Renal cortex interstitium (tissue), 11 donors: ENCODE measurements at regions not wholly inside any gene's neighbourhood (a gene's known extent, or its start where the extent isn't known, plus 50 kb on each side); places are given as distances from the start of the nearest gene placed in this dataset.

ENCODE experiments used
- DNase-seq, 11 donors: peaks; one replicate each; pipeline ENCODE4 v3.0.0-alpha.2; 2013; ENCODE audit warnings: low read depth in 9 of 11, low spot score in 4 of 11; ENCODE audit errors: extremely low read depth in 1 of 11

DNA sequence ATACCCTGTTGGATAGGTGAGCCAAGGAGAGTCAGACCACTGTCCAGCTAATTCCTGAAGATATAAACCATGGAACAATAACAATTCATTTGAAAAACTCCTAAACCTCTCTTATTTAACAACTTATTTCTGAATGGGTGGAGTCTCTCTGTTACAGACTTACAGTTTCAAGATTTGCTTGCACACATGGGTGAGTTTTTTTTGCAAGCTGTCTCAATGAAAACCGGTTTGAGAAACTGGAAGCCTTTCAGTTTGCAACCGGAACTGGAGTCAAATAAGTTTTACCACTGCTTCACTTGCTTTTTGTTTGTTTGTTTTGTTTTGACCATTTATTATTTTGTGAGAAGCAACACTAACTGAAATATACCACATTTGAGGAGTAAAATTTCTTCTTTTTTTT lies 243.8 kb downstream of the MTERF1 start:
- DNase-seq = no peak

DNA sequence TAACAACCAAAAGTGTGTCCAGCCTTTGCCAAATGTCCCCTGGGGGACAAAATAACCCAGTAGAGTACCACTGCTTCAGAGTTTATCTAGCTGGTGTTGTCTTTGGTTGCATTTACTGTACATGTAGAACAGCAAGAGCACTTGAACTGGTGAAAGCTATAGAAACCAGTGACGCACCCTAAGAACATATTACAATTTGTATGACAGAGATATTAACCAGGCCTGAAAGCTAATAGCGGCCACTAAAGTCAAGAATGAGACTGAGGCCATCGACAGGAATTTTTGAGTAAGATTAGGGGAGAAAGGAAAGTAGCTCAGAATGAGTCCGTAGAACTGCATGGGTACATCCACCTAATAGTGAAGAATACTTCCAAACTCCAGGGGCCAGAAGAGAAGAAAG lies 236.2 kb downstream of the MTERF1 start:
- no peak for DNase-seq

DNA sequence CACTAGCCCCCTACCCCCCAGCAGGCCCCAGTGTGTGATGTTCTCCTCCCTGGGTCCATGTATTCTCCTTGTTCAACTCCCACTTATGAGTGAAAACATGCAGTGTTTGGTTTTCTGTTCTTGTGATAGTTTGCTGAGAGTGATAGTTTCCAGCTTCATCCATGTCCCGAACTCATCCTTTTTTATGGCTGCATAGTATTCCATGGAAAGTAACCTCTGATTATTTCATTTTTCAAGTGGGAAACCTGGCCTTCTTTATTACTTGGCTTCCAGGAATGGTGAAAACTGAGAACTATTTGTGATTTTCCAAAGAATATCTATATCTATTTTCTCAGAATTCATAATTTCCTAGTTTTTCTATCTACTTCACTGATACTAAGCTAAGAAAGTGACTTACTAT lies 235.0 kb downstream of the MTERF1 start:
- DNase-seq = no peak

DNA sequence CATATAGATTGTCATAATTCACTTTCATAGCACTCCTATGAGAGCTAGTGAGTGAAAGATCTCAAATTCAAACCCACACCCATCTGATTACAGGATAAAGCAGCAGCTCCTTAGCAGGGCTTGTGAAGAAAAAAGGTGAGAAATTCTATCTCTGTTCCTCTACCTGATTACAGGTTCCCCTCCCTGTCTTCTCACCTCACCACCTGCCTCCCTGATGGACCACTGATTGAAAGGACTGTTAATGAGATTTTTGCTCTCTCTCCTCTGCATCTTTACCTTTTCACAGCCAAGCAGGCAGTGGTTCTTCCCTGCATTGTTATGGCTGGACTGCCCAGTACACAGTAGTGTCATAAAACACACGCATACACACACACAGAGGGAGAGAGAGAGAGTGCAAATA lies 228.5 kb downstream of the MTERF1 start:
- no peak for DNase-seq

DNA sequence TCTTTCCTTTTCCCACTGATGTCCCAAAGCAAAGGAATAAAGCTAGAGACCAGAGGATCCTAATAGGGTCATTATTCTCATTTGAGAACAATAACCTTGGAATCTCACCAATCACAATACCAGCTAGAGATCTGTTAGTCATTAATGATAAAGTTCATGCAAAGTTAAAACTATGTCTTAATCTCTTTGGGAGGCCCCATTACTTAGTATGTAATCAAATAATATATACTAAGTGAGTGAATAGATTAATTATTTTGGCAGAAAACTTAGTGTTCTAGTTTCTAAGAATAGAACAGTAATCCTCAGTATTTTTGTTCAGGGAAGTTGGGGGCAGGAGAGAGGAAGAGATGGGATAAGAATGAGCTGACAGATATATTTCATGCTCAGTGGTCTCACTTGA lies 227.2 kb downstream of the MTERF1 start:
- DNase-seq = no peak

DNA sequence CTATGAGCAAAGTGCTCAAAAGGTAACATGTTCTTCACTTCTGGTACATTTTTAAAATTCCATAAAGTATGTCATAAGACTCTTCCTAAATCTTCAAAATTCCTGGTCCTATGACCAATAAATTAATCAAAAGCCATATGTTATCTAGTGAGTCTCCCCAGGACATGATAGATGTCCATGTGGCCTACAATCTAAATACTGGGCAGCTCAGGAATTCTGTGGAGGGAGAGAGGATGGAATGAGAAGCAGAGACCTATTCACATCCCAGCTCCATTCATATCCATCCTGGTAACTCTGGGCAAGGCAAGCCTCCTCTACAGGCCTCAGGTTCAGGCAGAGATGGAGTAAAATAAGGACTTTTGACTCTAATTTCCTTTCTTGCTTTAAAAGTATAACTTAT lies 224.8 kb downstream of the MTERF1 start:
- no peak for DNase-seq

DNA sequence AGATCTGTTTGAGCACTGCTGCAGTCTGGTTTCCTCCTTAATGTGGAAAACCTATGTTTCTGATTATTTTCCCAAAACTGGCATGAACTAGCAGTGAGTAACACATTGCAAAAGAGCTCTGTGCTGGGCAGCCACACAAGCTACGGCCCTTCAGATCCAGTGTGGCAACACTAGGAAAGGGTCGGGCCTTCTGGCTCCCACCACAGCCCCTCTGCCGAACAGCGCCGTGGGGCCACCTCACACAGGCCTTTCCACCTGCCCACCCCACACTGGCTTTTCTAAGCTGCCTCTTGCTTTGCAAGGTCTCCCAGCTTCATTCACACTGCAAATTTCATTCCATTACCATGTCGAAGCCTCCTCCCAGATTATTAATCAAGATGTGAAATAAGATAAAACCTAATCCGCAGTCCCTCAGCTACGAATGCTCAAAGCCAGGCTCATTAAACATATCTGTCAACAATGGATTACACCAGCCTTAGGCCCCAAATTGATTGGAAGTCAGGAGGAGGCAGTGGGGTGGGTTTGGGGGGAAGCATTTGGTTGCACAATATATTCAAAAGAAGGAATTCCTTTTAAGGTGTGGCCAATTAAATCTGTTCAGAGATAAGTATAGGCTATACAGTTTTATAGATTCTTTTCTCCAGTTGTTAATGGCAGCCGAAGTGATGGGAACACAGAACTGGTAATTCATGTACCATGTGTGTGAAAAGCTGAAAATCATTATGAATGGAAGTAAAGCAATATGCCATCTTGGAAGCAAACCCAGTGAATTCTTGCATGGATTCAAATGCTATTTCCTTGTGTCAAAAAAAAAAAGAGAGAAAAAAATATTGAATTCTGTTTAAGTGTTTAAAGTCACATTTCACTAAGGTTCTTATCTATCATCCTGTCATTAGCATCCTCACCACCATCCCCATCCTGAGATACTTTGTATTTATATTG lies 223.7 kb downstream of the MTERF1 start:
- DNase-seq = no peak

DNA sequence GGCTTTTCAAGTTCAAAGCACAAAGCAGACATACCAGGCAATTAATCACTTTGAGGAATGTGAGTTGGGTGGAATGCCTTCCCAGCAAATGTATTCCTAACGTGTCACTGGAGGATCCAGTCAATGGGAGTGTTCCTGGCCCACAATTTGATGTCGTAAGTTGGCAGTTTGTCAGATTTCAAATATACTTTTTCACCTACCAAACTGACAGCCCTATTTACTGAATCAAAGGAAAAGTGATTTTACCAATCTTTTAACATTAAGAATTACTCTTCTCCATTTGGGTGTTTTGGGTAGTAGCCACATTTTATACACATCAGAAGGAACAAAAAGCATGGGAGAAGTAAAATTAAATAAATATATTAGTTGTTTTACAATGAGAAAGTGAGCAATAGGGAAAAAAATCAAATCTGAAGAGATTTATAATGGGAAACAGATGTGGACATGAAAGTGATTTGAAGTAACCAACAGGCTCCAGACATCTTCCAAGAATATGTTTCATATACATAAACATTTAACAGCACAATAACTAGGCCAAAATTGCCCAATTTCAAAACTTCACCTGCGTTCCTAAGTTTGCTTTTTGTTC lies 222.9 kb downstream of the MTERF1 start:
- DNase-seq = peak in 2 of 11 donors; percentile 15 to 18

DNA sequence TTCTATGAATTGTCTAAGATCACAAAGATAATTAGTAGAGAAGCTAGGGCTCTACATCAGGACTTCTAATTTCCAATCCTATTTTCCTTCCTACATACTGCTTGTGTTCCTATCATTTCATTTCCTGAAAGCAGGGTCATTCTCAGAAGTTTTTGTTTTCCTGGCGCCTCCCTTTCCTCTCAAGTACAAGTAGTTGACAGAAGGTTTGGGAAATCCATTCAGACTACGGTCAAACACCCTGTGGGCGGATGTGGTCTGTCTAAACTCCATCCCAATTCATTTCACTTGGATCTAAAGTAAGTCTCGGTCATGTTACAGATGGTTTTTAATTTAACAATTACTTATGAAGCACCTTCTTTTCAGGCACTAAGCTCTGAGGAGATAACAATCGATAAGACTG lies 221.4 kb downstream of the MTERF1 start:
- DNase-seq = no peak

DNA sequence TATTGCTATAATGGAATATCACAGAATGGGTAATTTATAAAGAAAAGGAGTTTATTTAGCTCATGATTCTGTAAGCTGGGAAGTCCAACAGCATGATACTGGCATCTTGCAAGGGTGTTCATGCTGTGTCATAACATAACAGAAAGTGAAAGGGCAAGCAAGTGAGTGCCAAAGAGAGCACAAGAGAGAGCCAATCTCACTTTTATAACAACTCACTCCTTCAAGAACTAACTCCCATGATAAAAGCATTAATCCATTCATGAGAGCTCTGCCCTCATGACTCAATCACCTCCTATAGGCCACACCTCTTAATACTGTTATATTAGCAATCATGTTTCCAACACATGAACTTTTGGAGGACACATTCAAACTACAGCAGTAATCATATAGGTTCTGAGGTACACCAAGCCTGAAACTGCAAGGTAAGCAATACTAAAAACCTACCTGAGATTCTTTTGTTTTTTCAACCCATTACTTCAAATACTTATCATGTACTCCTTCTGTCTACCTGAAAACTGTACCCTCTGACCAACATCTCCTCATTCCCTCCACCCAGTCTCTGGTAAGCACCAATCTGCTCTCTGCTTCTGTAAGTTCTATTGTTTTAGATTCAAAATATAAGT lies 219.7 kb downstream of the MTERF1 start:
- DNase-seq = no peak

DNA sequence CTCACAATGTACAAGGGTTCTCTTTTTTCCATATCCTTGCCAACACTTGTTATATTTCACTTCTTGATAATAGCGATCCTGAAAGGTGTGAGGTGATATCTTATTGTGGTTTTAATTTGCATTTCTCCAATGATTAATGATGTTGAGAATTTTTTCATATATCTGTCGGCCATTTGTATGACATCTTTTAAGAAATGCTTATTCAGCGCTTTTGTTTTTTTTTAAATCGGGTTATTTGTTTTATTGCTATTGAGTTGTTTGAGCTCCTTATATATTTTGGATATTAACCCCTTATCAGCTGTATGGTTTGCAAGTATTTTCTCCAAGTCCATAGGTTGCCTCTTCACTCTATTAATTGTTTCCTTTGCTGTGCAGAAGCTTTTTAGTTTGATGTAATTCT lies 218.8 kb downstream of the MTERF1 start:
- DNase-seq = no peak

DNA sequence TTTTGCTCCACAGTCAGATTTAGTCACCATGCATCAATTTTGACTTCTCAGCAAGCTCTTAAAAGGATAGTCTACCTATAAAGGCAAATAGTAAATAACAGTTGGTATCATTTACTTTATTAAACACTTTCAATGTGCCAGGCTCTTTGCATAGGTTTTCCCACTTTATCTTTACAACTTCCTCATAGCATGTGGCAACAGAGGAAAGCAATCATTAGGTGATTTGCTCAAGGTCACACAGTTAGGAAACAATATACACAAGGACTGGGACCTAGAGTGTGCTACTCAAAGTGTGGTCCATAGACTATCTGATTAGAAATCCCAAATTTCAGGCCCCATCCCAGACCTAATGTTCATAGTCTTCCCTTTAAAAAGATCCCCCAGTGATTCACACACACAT lies 212.3 kb downstream of the MTERF1 start:
- DNase-seq = no peak

DNA sequence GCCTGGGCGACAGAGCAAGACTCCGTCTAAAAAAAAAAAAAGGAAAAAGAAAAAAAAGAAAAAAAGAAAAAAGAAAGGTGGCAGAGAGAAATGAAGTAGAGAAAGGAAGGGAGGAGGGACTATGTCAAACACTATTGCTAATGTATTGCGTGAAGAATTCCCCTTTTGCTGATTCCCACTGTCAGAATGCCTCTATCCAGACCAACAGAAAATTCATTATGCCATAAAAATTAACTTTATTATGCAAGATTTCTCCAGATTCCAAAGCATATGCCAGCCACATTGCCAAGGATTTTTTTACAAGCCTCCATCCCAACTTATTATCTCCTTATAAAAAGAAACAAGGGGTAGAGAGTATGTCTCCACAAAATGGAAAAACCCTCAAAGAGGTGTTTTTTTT lies 209.3 kb downstream of the MTERF1 start:
- DNase-seq = no peak

DNA sequence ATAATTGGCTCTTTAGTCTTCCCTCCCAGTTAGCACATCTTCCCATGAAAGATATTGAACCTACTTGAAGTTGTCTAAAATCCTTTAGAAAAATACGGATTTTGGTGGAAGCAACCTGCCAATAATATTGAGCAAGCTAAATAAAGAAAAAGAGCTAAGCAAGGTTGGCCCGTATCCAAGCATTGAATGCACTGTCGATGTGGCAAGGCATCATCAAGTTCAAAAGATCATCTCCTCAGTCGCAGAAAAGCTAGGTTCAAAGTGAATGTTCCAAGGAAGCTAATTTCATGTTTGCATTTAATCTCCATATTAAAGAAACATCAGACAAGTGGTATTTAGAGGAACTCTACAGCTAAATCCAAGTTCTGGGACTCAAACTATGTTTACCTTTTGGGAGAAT lies 206.0 kb downstream of the MTERF1 start:
- DNase-seq = no peak

DNA sequence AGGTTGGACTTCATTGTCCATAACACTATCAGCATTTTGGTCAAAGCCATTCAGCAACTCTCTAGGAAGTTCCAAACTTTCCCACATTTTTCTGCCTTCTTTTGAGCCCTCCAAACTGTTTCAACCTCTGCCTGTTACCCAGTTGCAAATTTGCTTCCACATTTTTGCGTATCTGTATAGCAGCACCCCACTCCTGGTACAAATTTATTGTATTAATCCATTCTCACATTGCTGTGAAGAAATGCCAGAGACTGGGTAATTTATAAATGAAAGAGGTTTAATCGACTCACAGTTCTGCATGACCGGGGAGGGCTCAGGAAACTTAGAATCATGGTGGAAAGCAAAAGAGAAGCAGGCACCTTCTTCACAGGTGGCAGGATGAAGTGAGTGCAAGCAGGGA lies 198.8 kb downstream of the MTERF1 start:
- no peak for DNase-seq

DNA sequence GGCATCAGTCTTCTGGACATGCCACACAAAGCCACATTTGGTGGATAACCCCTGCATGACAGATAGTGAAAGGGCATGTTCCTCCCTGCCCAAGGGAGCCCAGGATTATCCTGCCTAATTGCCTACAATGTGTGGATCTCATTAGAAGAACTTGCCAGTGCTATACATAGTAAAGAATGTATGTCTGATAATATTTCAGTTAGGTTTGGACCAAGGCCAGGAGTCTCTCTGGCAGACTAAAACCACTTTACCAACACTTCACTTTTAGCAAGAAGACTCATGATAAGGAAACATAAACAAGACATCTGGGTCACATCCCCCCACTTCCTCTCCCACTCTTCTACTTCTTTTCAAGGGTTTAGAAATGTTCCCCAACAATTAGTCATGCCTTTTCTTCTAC lies 196.7 kb downstream of the MTERF1 start:
- DNase-seq = no peak

DNA sequence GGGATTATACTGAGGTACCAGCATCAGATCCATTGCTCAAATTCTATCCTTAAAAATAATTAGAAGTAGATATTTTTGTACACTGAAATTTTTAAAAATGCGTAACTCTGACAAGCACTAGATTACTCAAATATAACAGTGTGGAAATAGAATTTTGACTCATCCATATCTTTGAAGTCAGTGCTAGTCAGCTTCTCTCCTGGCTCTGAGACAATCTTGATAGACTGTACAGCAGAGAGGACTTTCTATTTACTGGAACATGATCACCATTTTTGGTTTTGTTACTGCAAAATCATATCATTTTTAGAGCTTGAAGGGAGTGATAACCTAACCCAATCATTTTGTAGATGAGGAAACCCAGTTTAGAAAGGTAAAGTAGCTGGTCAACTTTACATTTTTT lies 195.0 kb downstream of the MTERF1 start:
- DNase-seq = no peak

DNA sequence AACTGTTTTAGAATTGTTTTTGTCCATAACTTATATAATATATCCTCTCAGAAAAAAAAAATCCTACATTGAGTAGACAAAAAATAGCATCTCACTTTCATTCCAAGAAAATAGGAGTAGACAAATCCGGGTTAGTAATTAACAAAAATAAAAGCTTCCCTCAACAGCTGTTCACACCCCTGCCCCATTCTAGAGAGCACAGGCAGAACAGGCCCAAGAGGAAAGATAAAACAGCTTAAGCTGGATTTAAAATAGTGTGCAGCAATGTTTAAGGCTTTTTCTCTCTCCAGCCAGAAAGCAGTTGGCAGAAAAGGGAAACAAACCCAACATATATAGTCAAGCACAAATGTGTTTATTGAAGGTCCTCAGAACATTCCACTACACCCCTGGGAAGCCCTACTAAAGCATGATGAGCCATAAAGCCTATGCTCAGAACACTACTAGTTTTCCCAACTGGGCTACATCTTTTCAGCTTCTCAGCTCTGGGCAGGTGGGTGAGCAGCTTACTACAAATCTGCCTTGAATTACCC lies 189.9 kb downstream of the MTERF1 start:
- DNase-seq = no peak

DNA sequence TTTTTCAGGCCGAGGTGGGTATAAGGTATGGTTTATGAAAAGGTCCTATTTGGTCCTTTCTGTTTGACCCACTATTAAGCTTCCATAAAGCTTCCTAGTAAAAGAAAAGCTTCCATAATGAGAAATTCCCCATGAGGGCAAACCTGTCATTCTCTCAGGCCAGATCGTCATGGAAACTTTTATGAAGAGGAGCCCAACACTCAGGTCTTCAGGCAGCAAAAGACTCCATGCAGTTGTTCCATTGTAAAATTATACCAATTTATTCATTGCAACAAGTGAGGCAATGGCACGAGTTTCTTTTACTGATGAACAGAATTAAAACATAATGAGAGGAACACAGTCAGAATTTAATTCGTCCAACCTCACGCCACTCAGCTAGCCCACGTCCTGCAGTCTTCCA lies 188.6 kb downstream of the MTERF1 start:
- no peak for DNase-seq

DNA sequence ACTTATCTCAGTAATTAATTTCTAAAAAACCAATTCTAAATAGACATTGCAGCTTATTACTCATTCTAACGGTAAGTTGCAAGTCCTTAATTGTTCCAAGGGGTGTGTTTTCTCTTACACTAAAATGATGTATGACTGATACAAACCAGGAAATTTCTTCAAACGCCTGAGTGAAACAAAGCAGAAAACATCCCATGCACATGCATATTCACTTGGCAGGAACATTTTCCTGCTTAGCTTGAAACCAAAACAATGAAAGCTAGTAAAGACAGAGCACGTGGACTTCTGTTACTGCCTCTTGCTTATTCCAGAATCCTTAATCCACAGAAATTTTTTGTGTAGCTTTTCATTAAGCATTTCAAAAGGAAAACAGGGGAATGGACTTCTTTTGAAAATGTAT lies 187.7 kb downstream of the MTERF1 start:
- DNase-seq = no peak
